ENCODE measurements at regions not wholly inside any gene's neighbourhood (a gene's known extent, or its start where the extent isn't known, plus 50 kb on each side); places are given as distances from the start of the nearest gene placed in this dataset.

DNA sequence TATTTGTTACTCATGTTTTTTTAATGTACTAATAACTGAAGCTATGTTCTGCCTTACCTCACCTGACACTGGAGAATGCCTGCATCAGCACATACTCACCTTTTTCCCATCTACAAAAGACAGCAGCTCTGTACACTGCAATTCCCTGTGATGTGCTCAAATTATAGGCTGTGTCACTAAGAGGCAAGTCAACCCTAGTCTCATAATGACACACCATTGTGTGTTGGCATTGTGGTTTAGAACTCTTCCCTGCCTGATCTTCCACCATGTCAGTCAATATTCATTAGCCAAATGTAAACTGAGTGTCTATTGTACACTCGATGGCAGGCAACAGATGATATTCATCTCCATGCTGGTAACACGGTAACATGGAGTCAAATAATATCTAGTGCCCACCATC, 332.1 kb upstream of the TCF4 start:
- TF ChIP-seq YY1 (IDR thresholded peaks at IDR 0.05; ENCODE audit: insufficient read depth, insufficient read length) (no peak), ZNF274 (IDR thresholded peaks at IDR 0.05; ENCODE audit: low read depth, low read length) (no peak), SUZ12 (IDR thresholded peaks at IDR 0.05; ENCODE audit: extremely low read depth, insufficient read depth, insufficient read length) (no peak)
